K562 (cell line): ENCODE measurements at regions not wholly inside any gene's neighbourhood (a gene's known extent, or its start where the extent isn't known, plus 50 kb on each side); places are given as distances from the start of the nearest gene placed in this dataset.

Source experiments
- ATAC-seq: fragments of 200-7000 bp; cut with Tn5 transposase; 3 replicates; pipeline ENCODE4 v1.9.1; 2020; ENCODE audit warnings: moderate library complexity
- BruUV-seq: library from RNA; stranded (reverse); fragments of 400-500 nt; replicated peaks from 2 replicates; lab custom pipeline; 2021; lab: Mats Ljungman, UMichigan
- CTCF ChIA-PET: fragments of 300-600 bp; formaldehyde crosslinking; extraction: SDS; loops from one replicate; lab custom pipeline; 2021; ENCODE audit warnings: low intra/inter-chr PET ratio; lab: Yijun Ruan, JAX
- POLR2A ChIA-PET: fragments of 300-600, 350-650 bp; sonication (Branson Sonifier 250); formaldehyde crosslinking; extraction: SDS; loops from one replicate; lab custom pipeline; 2021; ENCODE audit warnings: antibody characterized with exemption, inconsistent platforms; lab: Yijun Ruan, JAX
- DNase-seq, 4 experiments: peaks; one replicate each; pipeline versions ENCODE4 v3.0.0 to v3.0.0-alpha.2; 2011 to 2018; ENCODE audit warnings: low spot score in 3 of 4, mixed read lengths in 3 of 4; ENCODE audit errors: extremely low read depth in 1 of 4
- FAIRE-seq: peaks from 2 replicates; lab custom pipeline; 2011; peaks lifted over from hg19 to GRCh38; lab: Jason Lieb, UNC
- H2AFZ ChIP-seq: 2 replicates; pipeline ENCODE4 v1.6.0; 2011; ENCODE audit warnings: low read depth, low read length, control low read depth, inconsistent platforms
- H3K27ac ChIP-seq: fragments of 200-600 bp; 3 replicates; pipeline ENCODE4 v1.8.0; 2011; ENCODE audit warnings: low read depth, mild to moderate bottlenecking, control low read depth, inconsistent platforms, low read length, moderate library complexity, mixed read lengths; ENCODE audit errors: extremely low read depth
- H3K27me3 ChIP-seq, 2 experiments: fragments of 300-600 bp in 1 of 2; 2 replicates in 1 of 2; 3 replicates in 1 of 2; pipeline versions ENCODE4 v1.6.0 to v1.8.0; 2011; ENCODE audit warnings: inconsistent platforms in 2 of 2, low read length in 2 of 2, mild to moderate bottlenecking in 1 of 2, mixed read lengths in 1 of 2, moderate library complexity in 1 of 2; ENCODE audit not compliant: control insufficient read depth in 2 of 2, insufficient read depth in 2 of 2
- H3K36me3 ChIP-seq: fragments of 300-600 bp; 3 replicates; pipeline ENCODE4 v1.8.0; 2011; ENCODE audit warnings: mild to moderate bottlenecking, low read length, inconsistent platforms; ENCODE audit not compliant: control insufficient read depth, insufficient read depth
- H3K4me1 ChIP-seq, 2 experiments: fragments of 200-600 bp in 1 of 2; replicated peaks in 1 of 2; 2 replicates in 1 of 2; 3 replicates in 1 of 2; pipeline versions ENCODE4 v1.5.1 to v1.8.0; 2011; ENCODE audit warnings: inconsistent platforms in 2 of 2, low read length in 2 of 2, mild to moderate bottlenecking in 1 of 2, mixed read lengths in 1 of 2, moderate library complexity in 1 of 2; ENCODE audit not compliant: control insufficient read depth in 2 of 2, insufficient read depth in 2 of 2
- H3K4me2 ChIP-seq: 2 replicates; pipeline ENCODE4 v1.6.1; 2011; ENCODE audit warnings: low read length, control low read depth, inconsistent platforms, mixed read lengths; ENCODE audit not compliant: insufficient read depth
- H3K4me3 ChIP-seq: fragments of 200-600 bp; sonication (generic), shearing (Covaris generic); 2 replicates; pipeline ENCODE4 v1.5.1; 2016; ENCODE audit warnings: control low read depth, inconsistent platforms
- H3K79me2 ChIP-seq: fragments of 200-600 bp; 3 replicates; pipeline ENCODE4 v1.8.0; 2011; ENCODE audit warnings: low read length, inconsistent platforms; ENCODE audit not compliant: control insufficient read depth, insufficient read depth
- H3K9ac ChIP-seq, 2 experiments: 2 replicates each; pipeline versions ENCODE4 v1.6.0 to v1.6.1; 2011; ENCODE audit warnings: low read depth in 2 of 2, low read length in 2 of 2, control low read depth in 1 of 2, inconsistent platforms in 1 of 2, mild to moderate bottlenecking in 1 of 2, mixed read lengths in 1 of 2; ENCODE audit not compliant: insufficient read depth in 1 of 2
- H3K9me1 ChIP-seq: one replicate; pipeline ENCODE4 v1.6.0; 2011; ENCODE audit warnings: inconsistent platforms, mild to moderate bottlenecking, low read length, moderate library complexity; ENCODE audit not compliant: control insufficient read depth, insufficient read depth
- H3K9me3 ChIP-seq: replicated peaks from 2 replicates; pipeline ENCODE4 v1.5.1; 2011; ENCODE audit warnings: low read depth, low read length, inconsistent platforms; ENCODE audit not compliant: control insufficient read depth, insufficient read depth
- H4K20me1 ChIP-seq: replicated peaks from 2 replicates; pipeline ENCODE4 v1.6.1; 2011; ENCODE audit warnings: low read length, inconsistent platforms, mixed read lengths; ENCODE audit not compliant: control insufficient read depth, insufficient read depth
- CREB1 ChIP-seq, 2 experiments: sonication (generic) in 1 of 2; formaldehyde crosslinking in 1 of 2; IDR thresholded peaks; 2 replicates each; pipeline versions ENCODE4 v1.6.1 to v1.8.0; 2012 to 2022; ENCODE audit warnings: inconsistent platforms in 1 of 2, mild to moderate bottlenecking in 1 of 2, missing genetic modification reagents in 1 of 2, moderate library complexity in 1 of 2
- MTF1 ChIP-seq: fragments of 250-450 bp; sonication (Bioruptor Pico); IDR thresholded peaks from 2 replicates; pipeline ENCODE4 v1.9.0; 2021; ENCODE audit warnings: moderate library complexity, mild to moderate bottlenecking, inconsistent platforms, borderline replicate concordance
- SMAD1 ChIP-seq: fragments of 150-350 bp; IDR thresholded peaks from 2 replicates; pipeline ENCODE4 v1.6.1; 2014; ENCODE audit warnings: low read length, low read depth; ENCODE audit not compliant: partially characterized antibody
- SMARCA5 ChIP-seq: fragments of 450-650 bp; IDR thresholded peaks from 2 replicates; pipeline ENCODE4 v1.6.1; 2016
- TRIM28 ChIP-seq: fragments of 450-650 bp; IDR thresholded peaks from 2 replicates; pipeline ENCODE4 v1.6.1; 2017
- ZKSCAN3 ChIP-seq: fragments of 250-450 bp; sonication (Bioruptor Pico); IDR thresholded peaks from 2 replicates; pipeline ENCODE4 v1.4.0; 2020
- ZNF586 ChIP-seq: fragments of 450-650 bp; formaldehyde crosslinking; conservative IDR thresholded peaks from 2 replicates; pipeline ENCODE4 v1.4.0; 2020; ENCODE audit warnings: mild to moderate bottlenecking, moderate library complexity
- WGBS: fragments of 100-300 bp; shearing (Covaris generic); methylation state at CpG from one replicate; pipeline ENCODE4 v1.1.6; 2016; ENCODE audit warnings: low coverage, mixed read lengths; ENCODE audit not compliant: insufficient coverage; ENCODE audit errors: missing lambda C conversion rate; 5-methylcytosine and 5-hydroxymethylcytosine counted together
- in situ Hi-C: fragments of 300-500 bp; cut with MboI; formaldehyde crosslinking; loops from 4 replicates; pipeline ENCODE4 v1.15.0; 2018; ENCODE audit warnings: inconsistent platforms, mixed read lengths
- intact Hi-C: fragments of 100-400 bp; cut with micrococcal nuclease; formaldehyde crosslinking; loops from 2 replicates; pipeline ENCODE4 v1.14.2; 2022
- TF ChIP-seq, protein P1 (sequence below): fragments of 250-450 bp; sonication (Bioruptor Pico); IDR thresholded peaks from 2 replicates; pipeline ENCODE4 v1.8.0; 2021; ENCODE audit warnings: mild to moderate bottlenecking, moderate library complexity

DNA sequence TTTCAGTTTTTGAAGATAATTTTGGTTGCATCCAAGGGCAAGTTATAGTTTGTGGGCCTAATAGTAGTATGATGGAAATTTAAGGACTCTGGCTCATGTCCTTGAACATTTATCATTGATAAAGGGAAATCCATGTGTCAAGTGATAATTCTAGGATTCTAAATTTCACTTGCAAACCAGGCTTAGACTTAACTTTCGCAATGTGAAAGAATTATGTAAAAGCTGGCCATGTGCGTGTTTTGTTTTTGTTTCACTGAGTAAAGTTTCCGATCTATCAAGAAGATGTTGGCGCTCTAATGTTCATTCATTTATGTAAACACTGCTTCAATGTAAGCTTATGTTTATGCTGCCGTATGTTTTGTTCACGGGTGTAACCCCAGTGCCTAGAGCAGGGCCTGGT lies 302.0 kb downstream of the SOX4 start:
- Histone ChIP-seq H4K20me1 (no peaks in the 10 kb centered on the region), H3K4me2 (no peak overlapping the region), H3K27me3 (peaks cover 30 to 36% of the 10 kb centered on the region in 2 experiments; a peak in 4 of 5 replicates), H3K4me3 (no peak overlapping the region), H2AFZ (no peak overlapping the region), H3K36me3 (no peaks in the 10 kb centered on the region), H3K79me2 (no peaks in the 10 kb centered on the region), H3K9me1 (no peaks in the 10 kb centered on the region), H3K27ac (no peak overlapping the region), H3K9me3 (no peaks in the 10 kb centered on the region), H3K4me1 (peaks cover 0 to 3% of the 10 kb centered on the region in 2 experiments; a peak in 2 of 5 replicates), H3K9ac (no peak overlapping the region)
- FAIRE-seq (no peak), DNase-seq (no peak), ATAC-seq (no peak)
- TF ChIP-seq SMAD1 (no peak), SMARCA5 (no peak), TRIM28 (no peak), CREB1 (IDR thresholded peaks at IDR 0.05) (no peak), CREB1 (CRISPR knock-in tag; IDR thresholded peaks at IDR 0.05) (no peak), MTF1 (CRISPR knock-in tag) (no peak), ZKSCAN3 (CRISPR knock-in tag) (no peak), ZNF586 (CRISPR knock-in tag) (no peak)
- TF ChIP-seq, protein P1, sequence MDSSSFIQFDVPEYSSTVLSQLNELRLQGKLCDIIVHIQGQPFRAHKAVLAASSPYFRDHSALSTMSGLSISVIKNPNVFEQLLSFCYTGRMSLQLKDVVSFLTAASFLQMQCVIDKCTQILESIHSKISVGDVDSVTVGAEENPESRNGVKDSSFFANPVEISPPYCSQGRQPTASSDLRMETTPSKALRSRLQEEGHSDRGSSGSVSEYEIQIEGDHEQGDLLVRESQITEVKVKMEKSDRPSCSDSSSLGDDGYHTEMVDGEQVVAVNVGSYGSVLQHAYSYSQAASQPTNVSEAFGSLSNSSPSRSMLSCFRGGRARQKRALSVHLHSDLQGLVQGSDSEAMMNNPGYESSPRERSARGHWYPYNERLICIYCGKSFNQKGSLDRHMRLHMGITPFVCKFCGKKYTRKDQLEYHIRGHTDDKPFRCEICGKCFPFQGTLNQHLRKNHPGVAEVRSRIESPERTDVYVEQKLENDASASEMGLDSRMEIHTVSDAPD (CRISPR knock-in tag) = no peak
- 27% methylated on average over 6 of the region's 6 CpGs for WGBS
- ChIA-PET CTCF (no interaction called here), POLR2A (no interaction called here)
- no TSS peak for BruUV-seq
- in situ Hi-C loops = no loop called here
- intact Hi-C loops = no loop called here
